Type B pancreatic cell (in vitro differentiated cells): ENCODE measurements at regions not wholly inside any gene's neighbourhood (a gene's known extent, or its start where the extent isn't known, plus 50 kb on each side); places are given as distances from the start of the nearest gene placed in this dataset.

Experiments
- DNase-seq: peaks from one replicate; pipeline ENCODE4 v3.0.0; 2021; ENCODE audit warnings: mixed read lengths; ENCODE audit not compliant: unreplicated experiment; ENCODE audit errors: extremely low spot score
- H3K27ac Mint-ChIP-seq: 2 replicates; pipeline ENCODE4 v1.8.0; 2021; ENCODE audit warnings: mild to moderate bottlenecking, mixed read lengths
- H3K27me3 Mint-ChIP-seq: 2 replicates; pipeline ENCODE4 v1.8.0; 2021; ENCODE audit warnings: mixed read lengths
- H3K36me3 Mint-ChIP-seq: 2 replicates; pipeline ENCODE4 v1.8.0; 2021; ENCODE audit warnings: mixed read lengths
- H3K4me1 Mint-ChIP-seq: one replicate; pipeline ENCODE4 v1.8.0; 2021; ENCODE audit warnings: mixed read lengths; ENCODE audit not compliant: unreplicated experiment
- H3K4me3 Mint-ChIP-seq: 2 replicates; pipeline ENCODE4 v1.8.0; 2021; ENCODE audit warnings: mild to moderate bottlenecking, mixed read lengths
- H3K9me3 Mint-ChIP-seq: 2 replicates; pipeline ENCODE4 v1.8.0; 2021; ENCODE audit warnings: mixed read lengths
- TF ChIP-seq, protein P1 (sequence below): fragments of 200-600 bp; sonication (generic); conservative IDR thresholded peaks from 2 replicates; pipeline ENCODE4 v1.5.0; 2021; ENCODE audit warnings: antibody characterized with exemption, mild to moderate bottlenecking

DNA sequence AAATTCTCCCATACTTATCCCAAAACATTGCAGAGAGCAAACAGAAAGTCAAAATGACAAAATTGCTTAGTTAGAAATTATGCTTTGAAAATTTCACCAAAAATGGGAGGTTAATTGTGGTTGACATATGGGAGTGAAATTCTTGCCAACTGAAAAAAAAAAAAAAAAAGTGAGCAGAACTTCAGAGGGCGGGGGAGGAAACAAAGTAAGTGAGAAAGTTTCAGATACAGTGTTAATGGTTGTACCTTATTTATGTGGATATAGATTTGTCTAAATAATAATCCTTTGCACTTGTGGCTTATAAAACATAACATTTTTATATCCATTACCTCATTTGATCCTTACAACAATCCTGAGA lies 91.5 kb upstream of the RAP2B start:
- H3K27me3 Mint-ChIP-seq = no peaks in the 10 kb centered on the region
- TF ChIP-seq, protein P1, sequence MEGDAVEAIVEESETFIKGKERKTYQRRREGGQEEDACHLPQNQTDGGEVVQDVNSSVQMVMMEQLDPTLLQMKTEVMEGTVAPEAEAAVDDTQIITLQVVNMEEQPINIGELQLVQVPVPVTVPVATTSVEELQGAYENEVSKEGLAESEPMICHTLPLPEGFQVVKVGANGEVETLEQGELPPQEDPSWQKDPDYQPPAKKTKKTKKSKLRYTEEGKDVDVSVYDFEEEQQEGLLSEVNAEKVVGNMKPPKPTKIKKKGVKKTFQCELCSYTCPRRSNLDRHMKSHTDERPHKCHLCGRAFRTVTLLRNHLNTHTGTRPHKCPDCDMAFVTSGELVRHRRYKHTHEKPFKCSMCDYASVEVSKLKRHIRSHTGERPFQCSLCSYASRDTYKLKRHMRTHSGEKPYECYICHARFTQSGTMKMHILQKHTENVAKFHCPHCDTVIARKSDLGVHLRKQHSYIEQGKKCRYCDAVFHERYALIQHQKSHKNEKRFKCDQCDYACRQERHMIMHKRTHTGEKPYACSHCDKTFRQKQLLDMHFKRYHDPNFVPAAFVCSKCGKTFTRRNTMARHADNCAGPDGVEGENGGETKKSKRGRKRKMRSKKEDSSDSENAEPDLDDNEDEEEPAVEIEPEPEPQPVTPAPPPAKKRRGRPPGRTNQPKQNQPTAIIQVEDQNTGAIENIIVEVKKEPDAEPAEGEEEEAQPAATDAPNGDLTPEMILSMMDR = no peak
- H3K9me3 Mint-ChIP-seq = no peaks in the 10 kb centered on the region
- H3K4me1 Mint-ChIP-seq = peaks cover 8% of the 10 kb centered on the region
- no peak overlapping the region for H3K4me3 Mint-ChIP-seq
- no peak overlapping the region for H3K27ac Mint-ChIP-seq
- no peaks in the 10 kb centered on the region for H3K36me3 Mint-ChIP-seq
- no peak for DNase-seq

DNA sequence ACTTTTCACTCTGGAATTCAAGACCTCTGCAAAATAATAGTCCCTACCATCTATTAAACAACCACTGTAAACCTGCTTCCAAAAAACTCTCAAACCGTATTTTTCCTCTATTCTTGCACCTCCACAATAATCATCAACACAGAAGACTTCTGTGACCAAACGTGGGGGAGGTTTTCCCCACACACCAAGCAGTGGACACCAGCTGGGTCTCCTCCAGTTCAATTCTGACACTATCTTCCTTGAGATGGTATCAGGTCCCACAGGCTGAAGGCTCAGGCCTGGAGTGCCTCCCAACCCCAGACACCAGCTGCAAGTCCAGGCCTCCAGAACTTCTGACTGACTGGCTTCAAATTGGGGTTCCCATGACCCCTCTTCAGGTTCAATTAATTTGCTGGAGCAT lies 89.6 kb upstream of the RAP2B start:
- DNase-seq = no peak
- H3K36me3 Mint-ChIP-seq = no peaks in the 10 kb centered on the region
- H3K27ac Mint-ChIP-seq = no peak overlapping the region
- TF ChIP-seq, protein P1 = no peak
- H3K4me3 Mint-ChIP-seq = no peak overlapping the region
- H3K4me1 Mint-ChIP-seq = peaks cover 8% of the 10 kb centered on the region
- no peaks in the 10 kb centered on the region for H3K9me3 Mint-ChIP-seq
- no peaks in the 10 kb centered on the region for H3K27me3 Mint-ChIP-seq

DNA sequence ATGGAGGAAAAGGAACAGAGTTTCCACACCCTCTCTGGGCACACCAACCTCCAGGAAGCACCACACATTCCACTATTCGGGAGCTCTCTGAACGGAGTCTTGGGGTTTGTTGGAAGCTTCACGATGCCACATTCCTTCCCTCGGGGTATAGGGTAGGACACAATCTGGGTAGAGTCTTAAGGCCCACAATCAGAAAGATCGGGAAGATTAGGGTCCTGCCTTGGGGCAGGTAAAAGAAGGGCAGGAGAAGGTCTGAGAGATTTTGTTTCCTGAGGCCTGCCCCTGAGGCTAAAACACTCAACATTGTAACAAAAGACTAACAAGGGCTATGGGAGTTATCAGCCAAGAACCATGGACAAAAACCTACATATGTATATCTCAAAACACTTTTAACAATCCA lies 89.2 kb upstream of the RAP2B start:
- Mint-ChIP-seq H3K4me3 (no peak overlapping the region), H3K4me1 (peaks cover 8% of the 10 kb centered on the region), H3K9me3 (no peaks in the 10 kb centered on the region), H3K36me3 (no peaks in the 10 kb centered on the region), H3K27ac (no peak overlapping the region), H3K27me3 (no peaks in the 10 kb centered on the region)
- TF ChIP-seq, protein P1 = no peak
- DNase-seq = no peak

DNA sequence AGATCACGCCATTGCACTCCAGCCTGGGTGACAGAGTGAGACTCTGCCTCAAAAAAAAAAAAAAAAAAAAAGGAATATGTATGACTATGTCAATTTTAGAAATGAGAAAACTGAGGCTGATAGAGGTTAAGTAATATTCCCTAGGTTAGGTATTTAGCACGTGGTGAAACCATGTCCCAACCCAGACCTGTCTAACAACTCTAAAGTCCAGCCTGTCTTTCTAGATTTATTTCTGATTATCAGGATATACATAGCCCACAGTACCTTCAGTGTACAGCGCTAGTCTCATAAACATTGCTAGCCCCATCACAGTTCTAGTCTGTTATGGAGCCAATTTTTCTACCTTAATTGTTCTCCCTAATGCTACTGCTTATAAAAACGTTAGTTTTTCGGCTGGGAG lies 88.4 kb upstream of the RAP2B start:
- Mint-ChIP-seq H3K27ac (no peak overlapping the region), H3K4me3 (no peak overlapping the region), H3K27me3 (no peaks in the 10 kb centered on the region), H3K4me1 (peaks cover 8% of the 10 kb centered on the region), H3K9me3 (no peaks in the 10 kb centered on the region), H3K36me3 (no peaks in the 10 kb centered on the region)
- TF ChIP-seq, protein P1 = no peak
- DNase-seq = no peak

DNA sequence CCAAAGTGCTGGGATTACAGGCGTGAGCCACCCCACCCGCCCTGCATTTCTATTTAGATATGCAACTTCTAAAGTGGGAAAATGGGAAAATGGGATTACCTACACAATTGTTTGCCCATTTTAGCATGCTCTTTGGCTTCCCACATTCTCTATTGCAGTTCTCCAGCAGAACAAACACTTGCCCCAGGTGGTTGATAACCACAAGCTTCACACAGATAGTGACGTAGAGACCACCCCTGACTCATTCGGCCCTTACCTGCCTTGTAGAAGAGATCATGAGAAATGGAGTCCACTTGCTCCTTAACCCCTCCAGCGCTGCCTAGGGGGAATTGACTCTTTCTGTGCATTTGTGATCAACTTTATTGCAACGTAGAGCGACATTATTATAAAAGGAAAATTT lies 83.2 kb upstream of the RAP2B start:
- H3K9me3 Mint-ChIP-seq = no peaks in the 10 kb centered on the region
- H3K27me3 Mint-ChIP-seq = no peaks in the 10 kb centered on the region
- H3K36me3 Mint-ChIP-seq = no peaks in the 10 kb centered on the region
- H3K27ac Mint-ChIP-seq = no peak overlapping the region
- no peak for DNase-seq
- H3K4me3 Mint-ChIP-seq = no peak overlapping the region
- no peaks in the 10 kb centered on the region for H3K4me1 Mint-ChIP-seq
- TF ChIP-seq, protein P1 = no peak

DNA sequence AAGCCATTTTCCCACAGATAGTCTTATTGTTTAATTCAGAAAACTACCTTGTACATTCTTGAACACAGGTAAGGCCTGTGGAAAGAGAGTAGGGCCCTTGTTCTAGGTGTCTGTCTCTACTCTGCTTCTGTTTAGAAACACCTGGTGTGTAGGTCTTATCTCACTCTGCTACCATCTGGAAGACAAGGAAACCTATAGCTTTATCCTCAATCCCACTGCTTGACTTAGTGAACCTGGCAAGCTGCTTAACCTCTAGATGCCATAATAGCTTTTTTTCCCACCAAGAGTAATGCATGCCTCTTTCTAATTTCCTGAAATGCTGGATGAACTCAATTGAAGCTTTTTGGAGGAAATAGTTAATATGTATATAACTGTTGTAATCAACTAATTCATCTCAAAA lies 82.6 kb upstream of the RAP2B start:
- Mint-ChIP-seq H3K4me3 (no peak overlapping the region), H3K27ac (no peak overlapping the region), H3K9me3 (no peaks in the 10 kb centered on the region), H3K4me1 (no peaks in the 10 kb centered on the region), H3K27me3 (no peaks in the 10 kb centered on the region), H3K36me3 (no peaks in the 10 kb centered on the region)
- TF ChIP-seq, protein P1 = no peak
- DNase-seq = no peak
